Kidney (tissue), 13 donors: ENCODE measurements at regions not wholly inside any gene's neighbourhood (a gene's known extent, or its start where the extent isn't known, plus 50 kb on each side); places are given as distances from the start of the nearest gene placed in this dataset.

Experiments
- DNase-seq, 5 donors: peaks; one replicate each; pipeline ENCODE4 v3.0.0-alpha.2; 2013 to 2020
- FAIRE-seq: peaks from 2 replicates; lab custom pipeline; 2012; peaks lifted over from hg19 to GRCh38; lab: Jason Lieb, UNC
- H3K27ac ChIP-seq, 2 donors: one replicate each; pipeline ENCODE4 v1.7.0; 2013; ENCODE audit warnings: low read depth in 2 of 2, low read length in 2 of 2, inconsistent platforms in 1 of 2
- H3K27me3 ChIP-seq: one replicate; pipeline ENCODE4 v1.7.1; 2013; ENCODE audit warnings: low read length, inconsistent platforms; ENCODE audit not compliant: control insufficient read depth, insufficient read depth
- H3K36me3 ChIP-seq, 3 donors: one replicate each; pipeline versions ENCODE4 v1.7.0 to v1.7.1; 2013; ENCODE audit warnings: low read length in 3 of 3, control low read depth in 1 of 3, inconsistent platforms in 1 of 3; ENCODE audit not compliant: insufficient read depth in 3 of 3, control insufficient read depth in 2 of 3
- H3K4me1 ChIP-seq, 3 donors: one replicate each; pipeline versions ENCODE4 v1.7.0 to v1.7.1; 2013; ENCODE audit warnings: low read length in 3 of 3, inconsistent platforms in 1 of 3, low read depth in 1 of 3; ENCODE audit not compliant: control insufficient read depth in 2 of 3, insufficient read depth in 2 of 3
- H3K4me3 ChIP-seq, 3 donors: one replicate each; pipeline versions ENCODE4 v1.7.0 to v1.8.1; 2013; ENCODE audit warnings: low read length in 3 of 3, control low read depth in 1 of 3, inconsistent platforms in 1 of 3
- H3K9ac ChIP-seq, 3 donors: one replicate each; pipeline versions ENCODE4 v1.7.0 to v1.7.1; 2013; ENCODE audit warnings: low read length in 3 of 3, control low read depth in 1 of 3, inconsistent platforms in 1 of 3
- H3K9me3 ChIP-seq, 3 donors: one replicate each; pipeline versions ENCODE4 v1.7.0 to v1.7.1; 2013; ENCODE audit warnings: low read length in 3 of 3, control low read depth in 1 of 3, inconsistent platforms in 1 of 3; ENCODE audit not compliant: control insufficient read depth in 2 of 3, insufficient read depth in 1 of 3
- intact Hi-C: fragments of 100-400 bp; cut with DNase I; formaldehyde crosslinking; loops from one replicate; pipeline ENCODE4 v1.11.1; 2022
- TF ChIP-seq, protein P1 (sequence below): IDR thresholded peaks from 3 replicates; pipeline ENCODE4 v1.5.1; 2012; ENCODE audit warnings: mild to moderate bottlenecking, moderate library complexity, borderline replicate concordance; ENCODE audit not compliant: insufficient read depth; ENCODE audit errors: extremely low read depth
- donor health status: control.
- donor health status: control.
- donor health status: control.
- donor health status: control.
- donor health status: control.
- donor health status: DM: yes; HTN: yes; CAD: no.
- donor health status: Normal renal cell carcinoma (clear cell type).

DNA sequence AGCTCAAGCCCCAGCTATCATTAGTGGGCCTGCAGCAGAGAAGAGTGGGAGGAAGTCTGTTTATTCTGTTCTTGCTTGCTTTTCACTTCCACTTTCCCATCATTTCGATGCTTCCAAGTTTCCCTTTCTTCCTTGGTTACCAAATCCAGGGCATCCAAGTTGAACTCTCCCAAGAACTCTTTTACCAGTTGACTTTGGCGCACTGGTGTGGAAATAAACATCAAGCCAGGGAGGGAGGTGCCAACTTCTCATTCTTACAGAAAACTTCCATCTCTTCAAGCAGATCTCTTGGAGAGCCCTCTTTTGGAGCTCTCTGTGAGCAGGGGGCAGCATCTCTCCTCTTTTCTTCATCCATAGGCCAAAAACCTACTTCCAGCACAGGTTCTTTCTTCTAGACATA lies 85.7 kb upstream of the RGS17 start:
- Histone ChIP-seq H3K27me3 (no peaks in the 10 kb centered on the region), H3K9ac (no peak overlapping the region), H3K27ac (no peak overlapping the region), H3K4me1 (no peaks in the 10 kb centered on the region), H3K4me3 (no peak overlapping the region), H3K9me3 (no peaks in the 10 kb centered on the region), H3K36me3 (no peaks in the 10 kb centered on the region)
- TF ChIP-seq, protein P1, sequence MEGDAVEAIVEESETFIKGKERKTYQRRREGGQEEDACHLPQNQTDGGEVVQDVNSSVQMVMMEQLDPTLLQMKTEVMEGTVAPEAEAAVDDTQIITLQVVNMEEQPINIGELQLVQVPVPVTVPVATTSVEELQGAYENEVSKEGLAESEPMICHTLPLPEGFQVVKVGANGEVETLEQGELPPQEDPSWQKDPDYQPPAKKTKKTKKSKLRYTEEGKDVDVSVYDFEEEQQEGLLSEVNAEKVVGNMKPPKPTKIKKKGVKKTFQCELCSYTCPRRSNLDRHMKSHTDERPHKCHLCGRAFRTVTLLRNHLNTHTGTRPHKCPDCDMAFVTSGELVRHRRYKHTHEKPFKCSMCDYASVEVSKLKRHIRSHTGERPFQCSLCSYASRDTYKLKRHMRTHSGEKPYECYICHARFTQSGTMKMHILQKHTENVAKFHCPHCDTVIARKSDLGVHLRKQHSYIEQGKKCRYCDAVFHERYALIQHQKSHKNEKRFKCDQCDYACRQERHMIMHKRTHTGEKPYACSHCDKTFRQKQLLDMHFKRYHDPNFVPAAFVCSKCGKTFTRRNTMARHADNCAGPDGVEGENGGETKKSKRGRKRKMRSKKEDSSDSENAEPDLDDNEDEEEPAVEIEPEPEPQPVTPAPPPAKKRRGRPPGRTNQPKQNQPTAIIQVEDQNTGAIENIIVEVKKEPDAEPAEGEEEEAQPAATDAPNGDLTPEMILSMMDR = no peak
- no peak for FAIRE-seq
- no peak for DNase-seq
- intact Hi-C loops = no loop called here

DNA sequence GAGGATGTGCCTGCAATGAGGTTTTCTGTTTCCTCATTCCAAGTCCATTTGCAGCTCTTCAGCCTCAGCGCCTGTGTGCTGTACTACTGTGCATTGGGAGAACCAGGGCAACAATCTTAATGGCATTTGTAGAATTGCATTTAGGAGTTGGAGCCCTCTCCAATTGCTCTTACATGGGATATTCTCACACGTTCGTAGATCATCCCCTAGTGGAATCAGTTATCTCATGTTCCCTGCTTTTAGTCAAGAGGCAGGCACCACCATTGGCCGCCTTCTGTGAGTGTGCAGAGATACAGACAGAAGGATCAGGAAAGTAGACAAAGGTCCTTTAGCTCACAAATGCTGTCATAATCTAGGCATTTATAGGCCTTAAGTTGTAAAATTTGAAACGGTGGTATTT lies 84.2 kb upstream of the RGS17 start:
- intact Hi-C loops = no loop called here
- TF ChIP-seq, protein P1 = no peak
- H3K4me1 ChIP-seq = no peaks in the 10 kb centered on the region
- no peaks in the 10 kb centered on the region for H3K27me3 ChIP-seq
- no peaks in the 10 kb centered on the region for H3K36me3 ChIP-seq
- no peak overlapping the region for H3K9ac ChIP-seq
- no peak overlapping the region for H3K27ac ChIP-seq
- DNase-seq (no peak), FAIRE-seq (no peak)
- H3K4me3 ChIP-seq = no peak overlapping the region
- no peaks in the 10 kb centered on the region for H3K9me3 ChIP-seq

DNA sequence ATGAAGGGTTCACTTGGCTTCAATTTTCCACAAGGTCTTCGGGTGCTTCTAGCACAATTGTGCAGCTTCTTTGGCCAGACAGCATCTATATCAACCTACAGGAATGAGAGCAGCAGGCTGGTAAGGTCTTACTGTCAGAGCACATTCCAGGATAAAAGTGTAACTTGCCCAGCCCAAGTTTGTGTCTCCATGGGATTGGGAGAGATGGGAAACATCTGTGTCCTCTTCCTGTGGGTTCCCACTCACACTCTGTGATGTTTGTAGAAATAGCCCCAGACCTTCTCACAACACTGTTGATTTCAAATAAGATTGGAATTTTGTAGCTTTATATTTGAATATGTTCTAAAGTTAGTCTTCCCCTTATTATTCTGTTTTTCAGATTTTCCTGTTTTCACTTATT lies 83.4 kb upstream of the RGS17 start:
- no peak overlapping the region for H3K27ac ChIP-seq
- TF ChIP-seq, protein P1 = no peak
- H3K9ac ChIP-seq = no peak overlapping the region
- no peaks in the 10 kb centered on the region for H3K27me3 ChIP-seq
- DNase-seq (no peak), FAIRE-seq (no peak)
- no peaks in the 10 kb centered on the region for H3K4me1 ChIP-seq
- no peaks in the 10 kb centered on the region for H3K36me3 ChIP-seq
- intact Hi-C loops = no loop called here
- H3K4me3 ChIP-seq = no peak overlapping the region
- no peaks in the 10 kb centered on the region for H3K9me3 ChIP-seq

DNA sequence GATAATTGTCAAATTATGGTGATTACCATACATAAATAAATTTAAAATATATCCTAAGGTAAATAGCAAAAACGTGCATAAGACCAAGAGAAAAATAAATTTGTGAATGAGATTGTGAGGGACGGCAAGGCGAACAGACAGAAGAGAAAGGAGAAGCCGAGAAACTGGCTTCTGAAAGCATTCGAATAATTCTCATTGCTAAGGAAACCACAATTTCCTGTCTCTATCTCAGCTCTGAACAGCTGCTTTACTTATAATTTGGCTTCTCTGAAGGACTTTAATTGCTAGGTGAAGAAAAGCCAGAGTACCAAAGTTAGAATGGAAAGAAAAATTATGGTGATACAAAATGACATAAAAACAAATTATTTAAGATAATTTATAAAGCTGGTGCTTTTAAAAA lies 79.0 kb upstream of the RGS17 start:
- intact Hi-C loops = no loop called here
- no peak for FAIRE-seq

More for the DNA sequence above, 79.0 kb upstream of the RGS17 start:
- H3K9ac ChIP-seq = no peak overlapping the region
- H3K4me3 ChIP-seq = no peak overlapping the region
- no peak overlapping the region for H3K27ac ChIP-seq
- TF ChIP-seq, protein P1 = no peak
- DNase-seq = peak in 1 of 5 donors; percentile 7
- no peaks in the 10 kb centered on the region for H3K36me3 ChIP-seq
- H3K27me3 ChIP-seq = no peaks in the 10 kb centered on the region
- no peaks in the 10 kb centered on the region for H3K4me1 ChIP-seq
- H3K9me3 ChIP-seq = no peaks in the 10 kb centered on the region
